Activated T-helper 17 cell treated with anti-CD3 and anti-CD28 coated beads, Interleukin-2, amount 50 U/mL, for 72 hours (primary cell): ENCODE measurements at regions not wholly inside any gene's neighbourhood (a gene's known extent, or its start where the extent isn't known, plus 50 kb on each side); places are given as distances from the start of the nearest gene placed in this dataset.
"Not testable (repeated sequence)": the region's sequence is repeated elsewhere in the genome, so short reads cannot be mapped to it uniquely, and the experiment has no call there.

Experiments used
- ATAC-seq: fragments of 150-1000 bp; cut with Tn5 transposase; replicated peaks from 2 replicates; pipeline ENCODE4 v1.10.0; 2021; ENCODE audit warnings: mild to moderate bottlenecking, moderate library complexity
- H3K27ac Mint-ChIP-seq: one replicate; pipeline ENCODE4 v1.8.0; 2022; ENCODE audit warnings: mixed read lengths
- H3K27me3 Mint-ChIP-seq: one replicate; pipeline ENCODE4 v1.8.0; 2022; ENCODE audit warnings: mixed read lengths
- H3K36me3 Mint-ChIP-seq: one replicate; pipeline ENCODE4 v1.8.0; 2022; ENCODE audit warnings: low read depth, mild to moderate bottlenecking, mixed read lengths
- H3K4me1 Mint-ChIP-seq: one replicate; pipeline ENCODE4 v1.8.0; 2022; ENCODE audit warnings: mixed read lengths
- H3K4me3 Mint-ChIP-seq: one replicate; pipeline ENCODE4 v1.8.0; 2022; ENCODE audit warnings: mild to moderate bottlenecking, mixed read lengths
- H3K9me3 Mint-ChIP-seq: one replicate; pipeline ENCODE4 v1.8.0; 2022; ENCODE audit warnings: mixed read lengths

DNA sequence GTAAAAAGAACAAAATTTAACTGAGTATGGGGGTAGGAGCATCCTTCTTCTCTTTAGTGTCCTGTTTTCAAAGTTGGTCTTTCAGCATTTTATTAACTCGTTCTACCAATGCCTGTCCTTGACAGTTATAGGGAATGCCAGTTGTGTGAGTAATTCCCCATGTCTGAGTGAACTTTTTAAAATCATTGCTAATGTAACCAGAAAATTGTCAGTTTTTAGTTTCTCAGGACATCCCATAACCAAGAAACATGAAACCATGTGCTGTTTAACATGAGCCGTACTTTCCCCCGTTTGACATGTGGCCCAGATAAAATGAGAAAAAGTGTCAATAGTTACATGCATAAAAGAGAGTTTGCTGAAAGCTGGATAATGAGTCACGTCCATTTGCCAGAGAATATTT is 71.4 kb upstream of the ARL4D start:
- Mint-ChIP-seq H3K36me3 (no peaks in the 10 kb centered on the region), H3K9me3 (no peaks in the 10 kb centered on the region), H3K4me1 (peaks cover 13% of the 10 kb centered on the region), H3K27me3 (peaks cover 26% of the 10 kb centered on the region), H3K27ac (no peak overlapping the region), H3K4me3 (no peak overlapping the region)
- no peak for ATAC-seq

- peaks cover 13% of the 10 kb centered on the region for H3K4me1 Mint-ChIP-seq
- H3K9me3 Mint-ChIP-seq = no peaks in the 10 kb centered on the region
- ATAC-seq = no peak
- H3K27me3 Mint-ChIP-seq = peaks cover 26% of the 10 kb centered on the region
- H3K27ac Mint-ChIP-seq = no peak overlapping the region
- H3K36me3 Mint-ChIP-seq = no peaks in the 10 kb centered on the region
- no peak overlapping the region for H3K4me3 Mint-ChIP-seq
Observed at GRCh38 chr17:43326490-43327275, 72.1 kb upstream of the ARL4D start.

GRCh38 chr17:43324205-43324893 is 74.4 kb upstream of the ARL4D start:
- Mint-ChIP-seq H3K4me3 (no peak overlapping the region), H3K27ac (no peak overlapping the region), H3K4me1 (peaks cover 13% of the 10 kb centered on the region), H3K36me3 (no peaks in the 10 kb centered on the region), H3K27me3 (peaks cover 20% of the 10 kb centered on the region), H3K9me3 (no peaks in the 10 kb centered on the region)
- no peak for ATAC-seq

DNA sequence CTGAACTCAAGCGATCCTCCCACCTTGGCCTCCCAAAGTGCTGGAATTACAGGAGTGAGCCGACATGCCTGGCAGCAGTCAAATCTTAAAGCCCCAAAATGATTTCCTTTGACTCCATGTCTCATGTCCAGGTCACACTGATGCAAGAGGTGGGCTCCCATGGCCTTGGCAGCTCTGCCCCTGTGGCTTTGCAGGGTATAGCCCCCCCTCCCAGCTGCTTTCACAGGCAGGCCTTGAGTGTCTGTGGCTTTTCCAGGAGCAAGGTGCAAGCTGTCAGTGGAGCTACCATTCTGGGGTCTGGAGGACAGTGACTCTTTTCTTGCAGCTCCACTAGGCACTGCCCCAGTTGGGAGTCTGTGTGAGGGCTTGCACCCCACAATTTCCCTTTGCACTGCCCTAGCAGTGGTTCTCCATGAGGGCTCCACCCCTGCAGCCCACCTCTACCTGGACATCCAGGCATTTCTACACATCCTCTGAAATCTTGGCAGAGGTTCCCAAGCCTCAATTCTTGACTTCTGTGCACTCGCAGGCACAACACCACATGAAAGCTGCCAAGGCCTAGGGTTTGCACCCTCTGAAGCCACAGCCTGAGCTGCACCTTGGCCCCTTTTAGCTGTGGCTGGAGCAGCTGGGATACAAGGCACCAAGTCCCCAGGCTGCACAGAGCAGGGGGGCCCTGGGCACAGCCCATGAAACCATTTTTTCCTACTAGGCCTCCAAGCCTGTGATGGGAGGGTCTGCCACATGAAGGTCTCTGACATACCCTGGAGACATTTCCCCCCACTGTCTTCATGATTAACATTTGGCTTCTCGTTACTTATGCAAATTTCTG is 79.3 kb upstream of the ARL4D start:
- ATAC-seq = no peak
- Mint-ChIP-seq H3K4me1 (peaks cover 15% of the 10 kb centered on the region), H3K9me3 (peaks cover 4% of the 10 kb centered on the region), H3K27ac (no peak overlapping the region), H3K36me3 (peaks cover 5% of the 10 kb centered on the region), H3K27me3 (no peaks in the 10 kb centered on the region), H3K4me3 (no peak overlapping the region)

DNA sequence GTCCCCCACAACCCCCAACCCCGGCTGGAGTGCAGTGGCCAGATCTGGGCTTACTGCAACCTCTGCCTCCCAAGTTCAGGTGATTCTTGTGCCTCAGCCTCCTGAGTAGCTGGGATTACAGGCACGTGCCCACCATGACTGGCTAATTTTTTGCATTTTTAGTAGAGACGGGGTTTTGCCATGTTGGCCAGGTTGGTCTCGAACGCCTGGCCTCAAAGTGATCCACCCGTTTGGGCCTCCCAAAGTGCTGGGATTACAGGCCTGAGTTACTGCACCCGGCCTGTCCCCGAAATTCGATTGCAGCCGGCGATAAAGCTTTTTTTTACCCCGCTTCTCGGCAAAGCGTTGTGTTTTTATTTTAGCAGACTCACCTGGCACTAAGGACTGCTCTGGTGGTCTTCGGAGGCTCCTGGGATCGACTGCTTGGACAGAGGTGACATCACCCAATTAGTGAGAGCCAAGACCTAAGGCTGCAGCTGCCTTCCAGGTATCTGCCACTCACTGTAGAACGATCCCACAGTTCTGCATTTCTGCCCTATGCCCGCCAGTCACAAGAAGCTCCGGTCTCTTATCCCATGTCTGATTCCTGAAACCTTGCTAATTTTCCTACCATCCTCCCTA is 82.2 kb upstream of the ARL4D start:
- H3K27me3 Mint-ChIP-seq = no peaks in the 10 kb centered on the region
- no peak overlapping the region for H3K27ac Mint-ChIP-seq
- peaks cover 4% of the 10 kb centered on the region for H3K9me3 Mint-ChIP-seq
- ATAC-seq = no peak
- peaks cover 5% of the 10 kb centered on the region for H3K36me3 Mint-ChIP-seq
- H3K4me3 Mint-ChIP-seq = no peak overlapping the region
- peaks cover 10% of the 10 kb centered on the region for H3K4me1 Mint-ChIP-seq

- no peaks in the 10 kb centered on the region for H3K27me3 Mint-ChIP-seq
- H3K9me3 Mint-ChIP-seq = peaks cover 4% of the 10 kb centered on the region
- peaks cover 10% of the 10 kb centered on the region for H3K4me1 Mint-ChIP-seq
- H3K36me3 Mint-ChIP-seq = peaks cover 5% of the 10 kb centered on the region
- no peak overlapping the region for H3K4me3 Mint-ChIP-seq
- no peak overlapping the region for H3K27ac Mint-ChIP-seq
- no peak for ATAC-seq
Observed at GRCh38 chr17:43315858-43316521, 82.2 kb upstream of the RNU2-1 start.

DNA sequence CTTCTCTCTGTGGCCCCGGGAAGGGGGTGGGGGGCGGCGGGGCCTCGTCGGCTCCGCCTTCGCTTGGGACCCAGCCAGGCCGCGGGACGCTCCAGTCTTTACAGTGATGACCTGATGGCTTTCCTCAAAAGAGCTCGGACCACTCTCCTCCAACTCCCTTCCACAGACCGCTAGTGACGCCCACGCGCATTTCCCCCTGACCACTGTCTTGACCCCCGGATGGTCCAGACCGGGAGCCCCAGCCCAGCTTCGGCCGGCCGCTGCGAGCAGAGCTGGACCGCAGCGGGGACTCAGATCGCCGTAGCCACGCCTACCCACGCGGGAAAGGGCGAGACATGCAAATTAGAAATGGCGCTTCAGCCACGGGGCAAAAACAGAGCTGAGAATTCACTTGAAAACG is 81.6 kb upstream of the RNU2-1 start:
- H3K27me3 Mint-ChIP-seq = no peaks in the 10 kb centered on the region
- no peak overlapping the region for H3K27ac Mint-ChIP-seq
- H3K4me1 Mint-ChIP-seq = peaks cover 10% of the 10 kb centered on the region
- H3K4me3 Mint-ChIP-seq = no peak overlapping the region
- no peak for ATAC-seq
- peaks cover 4% of the 10 kb centered on the region for H3K9me3 Mint-ChIP-seq
- H3K36me3 Mint-ChIP-seq = peaks cover 5% of the 10 kb centered on the region

DNA sequence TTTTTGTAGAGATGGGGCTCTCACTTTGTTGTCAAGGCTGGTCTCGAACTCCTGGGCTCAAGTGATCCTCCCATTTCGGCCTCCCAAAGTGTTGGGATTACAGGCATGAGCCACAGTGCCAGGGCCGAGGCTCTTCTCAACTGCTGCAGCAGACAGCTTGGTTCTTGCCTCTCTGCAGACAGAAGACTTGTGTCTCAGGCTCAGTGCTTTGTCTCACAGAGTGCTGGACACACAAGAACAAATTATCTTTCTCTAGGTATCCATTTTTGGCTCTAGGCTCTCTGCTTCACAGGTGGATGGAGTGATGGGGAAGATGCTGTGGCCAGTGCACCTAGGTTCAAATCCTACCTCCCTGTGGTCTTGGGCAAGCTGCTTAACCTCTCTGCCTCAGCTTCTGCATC is 80.8 kb upstream of the RNU2-1 start:
- Mint-ChIP-seq H3K4me1 (peaks cover 10% of the 10 kb centered on the region), H3K4me3 (no peak overlapping the region), H3K36me3 (peaks cover 5% of the 10 kb centered on the region), H3K27me3 (no peaks in the 10 kb centered on the region), H3K27ac (no peak overlapping the region), H3K9me3 (peaks cover 4% of the 10 kb centered on the region)
- ATAC-seq = no peak

- Mint-ChIP-seq H3K27ac (no peak overlapping the region), H3K9me3 (no peaks in the 10 kb centered on the region), H3K36me3 (no peaks in the 10 kb centered on the region), H3K27me3 (no peaks in the 10 kb centered on the region), H3K4me3 (no peak overlapping the region), H3K4me1 (peaks cover 3% of the 10 kb centered on the region)
- ATAC-seq = no peak
Observed at GRCh38 chr17:43312011-43312410, 78.2 kb upstream of the RNU2-1 start.

DNA sequence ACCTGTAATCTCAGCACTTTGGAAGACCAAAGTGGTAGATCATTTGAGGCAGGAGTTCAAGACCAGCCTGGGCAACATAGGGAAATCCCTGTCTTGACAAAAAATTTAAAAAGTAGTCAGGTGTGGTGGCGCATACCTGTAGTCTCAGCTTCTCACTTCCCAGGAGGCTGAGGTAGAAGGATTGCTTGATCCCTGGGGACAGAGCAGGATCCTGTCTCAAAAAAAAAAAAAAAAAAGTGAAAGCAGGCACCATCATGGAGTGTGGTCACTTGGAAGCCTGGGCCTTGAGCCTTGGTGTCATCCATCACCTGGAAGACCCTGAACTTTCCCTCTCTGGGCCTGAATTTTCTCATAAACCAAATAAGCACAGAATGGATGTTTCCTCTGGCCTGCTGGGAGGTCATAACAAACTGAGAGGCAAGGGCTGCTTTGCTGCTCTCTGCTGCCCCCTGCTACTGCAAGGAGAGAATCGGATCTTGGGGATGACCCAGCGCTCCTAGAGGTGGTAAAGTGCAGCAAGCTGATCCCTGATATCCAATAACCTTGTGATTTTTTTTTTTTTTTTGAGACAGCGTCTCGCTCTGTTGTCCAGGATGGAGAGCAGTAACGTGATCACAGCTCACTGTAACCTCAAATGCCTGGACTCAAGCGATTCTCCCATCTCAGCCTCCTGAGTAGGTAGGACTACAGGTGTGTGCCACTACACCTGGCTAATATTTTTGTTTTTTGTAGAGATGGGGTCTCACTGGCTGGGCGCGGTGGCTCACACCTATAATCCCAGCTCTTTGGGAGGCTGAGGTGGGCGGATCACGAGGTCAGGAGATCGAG is 75.9 kb upstream of the RNU2-1 start:
- Mint-ChIP-seq H3K4me1 (no peaks in the 10 kb centered on the region), H3K27ac (no peak overlapping the region), H3K4me3 (no peak overlapping the region), H3K27me3 (no peaks in the 10 kb centered on the region), H3K36me3 (no peaks in the 10 kb centered on the region), H3K9me3 (no peaks in the 10 kb centered on the region)
- no peak for ATAC-seq

DNA sequence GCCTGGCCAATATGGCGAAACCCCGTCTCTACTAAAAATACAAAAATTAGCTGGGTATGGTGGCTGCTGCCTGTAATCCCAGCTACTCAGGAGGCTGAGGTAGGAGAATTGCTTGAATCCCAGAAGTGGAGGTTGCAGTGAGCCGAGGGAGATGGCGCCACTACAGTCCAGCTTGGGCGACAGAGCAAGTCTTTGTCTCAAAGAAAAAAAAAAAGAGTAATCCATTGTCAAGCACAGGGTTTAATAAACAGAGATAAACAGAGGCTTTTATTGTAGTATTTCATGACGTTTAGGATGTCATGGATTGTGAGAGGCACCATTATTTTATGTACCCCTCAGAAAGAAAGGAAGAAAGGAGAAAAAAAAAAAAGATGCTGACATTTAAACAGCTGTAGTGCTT is 75.2 kb upstream of the RNU2-1 start:
- H3K27ac Mint-ChIP-seq = no peak overlapping the region
- H3K9me3 Mint-ChIP-seq = no peaks in the 10 kb centered on the region
- H3K4me1 Mint-ChIP-seq = no peaks in the 10 kb centered on the region
- H3K36me3 Mint-ChIP-seq = no peaks in the 10 kb centered on the region
- no peak for ATAC-seq
- H3K27me3 Mint-ChIP-seq = no peaks in the 10 kb centered on the region
- no peak overlapping the region for H3K4me3 Mint-ChIP-seq

DNA sequence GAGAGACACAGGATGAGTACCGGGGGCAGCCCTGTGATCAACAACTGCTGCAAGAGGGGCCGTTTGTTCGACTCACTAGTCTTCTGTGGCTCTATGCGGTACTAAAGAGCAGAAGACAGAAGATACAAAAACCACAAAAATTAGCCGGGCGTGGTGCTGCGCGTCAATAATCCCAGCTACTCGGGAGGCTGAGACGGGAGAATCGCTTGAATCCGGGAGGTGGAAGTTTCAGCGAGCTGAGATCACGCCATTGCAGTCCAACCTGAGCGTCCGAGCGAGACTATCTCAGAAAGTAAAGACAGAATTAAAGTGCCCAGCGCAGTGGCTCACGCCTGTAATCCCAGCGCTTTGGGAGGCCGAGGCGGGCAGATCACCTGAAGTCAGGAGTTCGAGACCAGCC is 71.0 kb upstream of the RNU2-1 start:
- ATAC-seq, H3K36me3 Mint-ChIP-seq, H3K27ac Mint-ChIP-seq, H3K4me1 Mint-ChIP-seq, H3K27me3 Mint-ChIP-seq, H3K9me3 Mint-ChIP-seq, H3K4me3 Mint-ChIP-seq: not testable (repeated sequence)

DNA sequence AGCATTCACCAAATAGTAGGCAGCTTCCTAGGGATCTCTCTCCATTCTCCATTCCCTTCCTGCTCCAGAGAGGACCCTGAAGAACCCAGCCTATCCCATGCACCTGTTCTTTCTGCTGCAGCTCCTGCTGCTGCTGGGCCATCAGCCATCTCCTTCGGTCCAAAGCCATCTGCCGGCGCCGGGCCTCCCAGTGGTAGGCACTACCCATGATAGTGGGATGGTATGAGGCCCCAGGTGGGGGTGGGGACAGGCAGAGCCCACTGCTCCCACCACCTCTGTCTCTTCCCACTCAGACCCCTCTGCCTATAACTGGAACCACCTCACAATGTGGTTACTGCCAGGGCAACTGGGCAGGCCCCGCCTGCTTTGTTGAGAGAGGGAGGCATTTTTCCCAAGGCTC is 69.3 kb upstream of the RNU2-1 start:
- not testable (repeated sequence) for ATAC-seq, H3K36me3 Mint-ChIP-seq, H3K9me3 Mint-ChIP-seq, H3K27ac Mint-ChIP-seq, H3K4me1 Mint-ChIP-seq, H3K27me3 Mint-ChIP-seq, H3K4me3 Mint-ChIP-seq
